ENCODE measurements at regions not wholly inside any gene's neighbourhood (a gene's known extent, or its start where the extent isn't known, plus 50 kb on each side); places are given as distances from the start of the nearest gene placed in this dataset.

DNA sequence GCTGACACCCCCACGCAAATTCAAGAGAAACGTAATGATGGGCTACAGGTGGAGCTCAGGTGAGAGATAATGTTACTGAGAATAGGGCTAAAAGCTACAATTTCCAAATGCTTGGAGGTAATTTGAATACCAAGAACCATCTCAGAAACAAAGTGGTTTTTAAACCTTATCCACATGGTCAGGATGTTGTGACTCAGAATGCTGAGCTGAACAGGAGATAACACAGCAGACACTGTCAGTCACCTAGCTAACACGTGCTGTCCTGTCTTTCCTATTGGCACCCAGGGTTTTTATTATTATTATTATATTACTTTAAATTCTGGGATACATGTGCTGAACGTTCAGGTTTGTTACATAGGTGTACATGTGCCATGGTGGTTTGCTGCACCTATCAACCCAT, 233.0 kb upstream of the MAF start:
- peaks cover 12% of the 10 kb centered on the region for H3K27me3 Mint-ChIP-seq (ENCODE audit: low read depth)

GRCh38 chr16:79826732-79827475, 226.4 kb upstream of the MAF start:
- H3K9me3 Mint-ChIP-seq = no peaks in the 10 kb centered on the region
- no peak for DNase-seq (ENCODE audit: low spot score in 2 of 2, unreplicated experiment in 2 of 2)
- TF ChIP-seq, protein P1, sequence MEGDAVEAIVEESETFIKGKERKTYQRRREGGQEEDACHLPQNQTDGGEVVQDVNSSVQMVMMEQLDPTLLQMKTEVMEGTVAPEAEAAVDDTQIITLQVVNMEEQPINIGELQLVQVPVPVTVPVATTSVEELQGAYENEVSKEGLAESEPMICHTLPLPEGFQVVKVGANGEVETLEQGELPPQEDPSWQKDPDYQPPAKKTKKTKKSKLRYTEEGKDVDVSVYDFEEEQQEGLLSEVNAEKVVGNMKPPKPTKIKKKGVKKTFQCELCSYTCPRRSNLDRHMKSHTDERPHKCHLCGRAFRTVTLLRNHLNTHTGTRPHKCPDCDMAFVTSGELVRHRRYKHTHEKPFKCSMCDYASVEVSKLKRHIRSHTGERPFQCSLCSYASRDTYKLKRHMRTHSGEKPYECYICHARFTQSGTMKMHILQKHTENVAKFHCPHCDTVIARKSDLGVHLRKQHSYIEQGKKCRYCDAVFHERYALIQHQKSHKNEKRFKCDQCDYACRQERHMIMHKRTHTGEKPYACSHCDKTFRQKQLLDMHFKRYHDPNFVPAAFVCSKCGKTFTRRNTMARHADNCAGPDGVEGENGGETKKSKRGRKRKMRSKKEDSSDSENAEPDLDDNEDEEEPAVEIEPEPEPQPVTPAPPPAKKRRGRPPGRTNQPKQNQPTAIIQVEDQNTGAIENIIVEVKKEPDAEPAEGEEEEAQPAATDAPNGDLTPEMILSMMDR (IDR thresholded peaks at IDR 0.05; ENCODE audit: unreplicated experiment) = no peak
- H3K27me3 Mint-ChIP-seq (ENCODE audit: low read depth) = peaks cover 23% of the 10 kb centered on the region
- no peak overlapping the region for H3K4me3 Mint-ChIP-seq
- no peaks in the 10 kb centered on the region for H3K4me1 Mint-ChIP-seq
- H3K27ac Mint-ChIP-seq = no peak overlapping the region
- H3K36me3 Mint-ChIP-seq = no peaks in the 10 kb centered on the region

More for the DNA sequence above, 233.0 kb upstream of the MAF start:
- H3K9me3 Mint-ChIP-seq = no peaks in the 10 kb centered on the region
- H3K4me3 Mint-ChIP-seq = no peak overlapping the region
- TF ChIP-seq, protein P1 (IDR thresholded peaks at IDR 0.05; ENCODE audit: unreplicated experiment) = no peak
- H3K36me3 Mint-ChIP-seq = no peaks in the 10 kb centered on the region
- no peak for DNase-seq (ENCODE audit: low spot score in 2 of 2, unreplicated experiment in 2 of 2)
- no peak overlapping the region for H3K27ac Mint-ChIP-seq
- peaks cover 2% of the 10 kb centered on the region for H3K4me1 Mint-ChIP-seq

DNA sequence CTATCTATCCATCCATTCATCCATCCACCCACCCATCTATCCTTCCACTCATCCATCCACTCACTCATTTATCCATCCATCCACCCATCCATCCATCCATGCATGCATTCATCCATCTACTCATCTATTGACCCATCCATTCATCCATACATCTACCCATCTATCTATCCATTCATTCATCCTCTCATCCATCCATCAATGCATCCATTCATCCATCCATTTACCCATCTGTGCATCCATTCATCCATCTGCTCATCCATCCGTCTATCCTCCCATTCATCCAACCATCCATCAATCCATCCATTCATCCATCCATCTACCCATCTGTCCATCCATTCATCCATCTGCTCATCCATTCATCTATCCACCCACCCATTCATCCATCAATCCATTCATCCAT, 224.5 kb upstream of the MAF start:
- Mint-ChIP-seq H3K27ac (no peak overlapping the region), H3K36me3 (no peaks in the 10 kb centered on the region), H3K9me3 (no peaks in the 10 kb centered on the region), H3K4me1 (no peaks in the 10 kb centered on the region), H3K27me3 (ENCODE audit: low read depth) (peaks cover 19% of the 10 kb centered on the region), H3K4me3 (no peak overlapping the region)
- TF ChIP-seq, protein P1 (IDR thresholded peaks at IDR 0.05; ENCODE audit: unreplicated experiment) = no peak
- no peak for DNase-seq (ENCODE audit: low spot score in 2 of 2, unreplicated experiment in 2 of 2)

DNA sequence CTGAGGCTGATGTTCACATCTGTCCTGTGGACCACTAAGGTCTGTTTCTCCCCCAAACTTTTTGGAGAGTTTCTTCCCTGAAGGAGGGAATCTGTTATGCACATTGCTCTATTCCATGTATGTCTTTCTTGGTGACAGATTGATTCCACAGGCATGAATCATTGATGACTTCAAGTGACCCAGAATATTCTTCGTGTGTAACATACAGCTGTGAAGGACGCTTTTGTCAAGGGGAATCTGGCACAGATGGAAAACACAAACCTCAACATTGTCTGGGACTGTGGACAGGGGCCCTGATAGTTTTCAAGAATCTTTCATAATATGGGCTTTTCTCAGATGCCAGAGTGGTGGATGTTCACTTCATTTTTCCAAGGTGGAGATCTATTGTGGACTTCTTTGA, 223.1 kb upstream of the MAF start:
- Mint-ChIP-seq H3K9me3 (no peaks in the 10 kb centered on the region), H3K27ac (no peak overlapping the region), H3K4me3 (no peak overlapping the region), H3K36me3 (no peaks in the 10 kb centered on the region), H3K27me3 (ENCODE audit: low read depth) (peaks cover 19% of the 10 kb centered on the region), H3K4me1 (no peaks in the 10 kb centered on the region)
- DNase-seq (ENCODE audit: low spot score in 2 of 2, unreplicated experiment in 2 of 2) = no peak
- TF ChIP-seq, protein P1 (IDR thresholded peaks at IDR 0.05; ENCODE audit: unreplicated experiment) = no peak

DNA sequence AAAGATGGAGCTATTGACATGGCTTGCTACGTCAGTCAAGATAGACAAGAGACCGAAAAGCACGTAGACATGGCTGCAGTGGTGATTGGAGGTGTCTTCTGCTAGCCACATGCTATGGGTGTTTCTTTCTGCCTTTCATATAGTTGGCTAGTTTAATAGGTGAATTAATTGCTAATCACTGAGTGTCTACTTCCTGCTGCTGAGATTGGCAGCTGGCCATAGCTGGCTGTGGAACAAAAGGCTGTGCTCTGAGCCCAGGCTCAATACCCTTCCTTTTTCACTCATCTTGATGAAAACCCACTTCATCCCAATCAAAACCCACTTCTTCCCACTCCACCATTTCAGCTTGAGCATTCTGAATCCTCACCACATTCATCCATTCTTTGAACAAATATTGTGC, 221.4 kb upstream of the MAF start:
- no peak for DNase-seq (ENCODE audit: low spot score in 2 of 2, unreplicated experiment in 2 of 2)
- H3K4me3 Mint-ChIP-seq = no peak overlapping the region
- TF ChIP-seq, protein P1 (IDR thresholded peaks at IDR 0.05; ENCODE audit: unreplicated experiment) = no peak
- H3K27me3 Mint-ChIP-seq (ENCODE audit: low read depth) = peaks cover 18% of the 10 kb centered on the region
- no peaks in the 10 kb centered on the region for H3K4me1 Mint-ChIP-seq
- H3K36me3 Mint-ChIP-seq = no peaks in the 10 kb centered on the region
- no peak overlapping the region for H3K27ac Mint-ChIP-seq
- no peaks in the 10 kb centered on the region for H3K9me3 Mint-ChIP-seq
